ENCODE measurements at regions not wholly inside any gene's neighbourhood (a gene's known extent, or its start where the extent isn't known, plus 50 kb on each side); places are given as distances from the start of the nearest gene placed in this dataset.

- no peaks in the 10 kb centered on the region for H3K27me3 ChIP-seq (replicated peaks in 1 of 4; ENCODE audit: control extremely low read depth in 1 of 4, control insufficient read depth in 3 of 4, insufficient read depth in 4 of 4, low read length in 3 of 4)
- intact Hi-C loops (cut with micrococcal nuclease): no loop called here
- no peak overlapping the region for H3K27ac ChIP-seq (ENCODE audit: low read length in 2 of 2)
- no peak overlapping the region for H3K4me3 Mint-ChIP-seq
- POLR2A ChIA-PET: no interaction called here
- DNase-seq (no peak), ATAC-seq (ENCODE audit: low read depth) (no peak)
- no peaks in the 10 kb centered on the region for H3K36me3 ChIP-seq (replicated peaks in 1 of 2; ENCODE audit: control extremely low read depth in 1 of 2, control insufficient read depth in 1 of 2, extremely low read depth in 1 of 2, insufficient read depth in 2 of 2, low read length in 1 of 2)
- no peak overlapping the region for H3K4me3 ChIP-seq (ENCODE audit: control extremely low read depth in 1 of 5, extremely low read depth in 1 of 5, insufficient read depth in 1 of 5, low read depth in 2 of 5, low read length in 4 of 5)
- peaks cover 22% of the 10 kb centered on the region for H3K4me1 Mint-ChIP-seq
- no peaks in the 10 kb centered on the region for H3K79me2 ChIP-seq (ENCODE audit: control insufficient read depth, insufficient read depth, low read length)
- H3K4me2 ChIP-seq (replicated peaks; ENCODE audit: low read depth, low read length, poor library complexity, severe bottlenecking): no peak overlapping the region
- WGBS (ENCODE audit: insufficient coverage): 61% methylated on average over 2 of the region's 2 CpGs
- no peaks in the 10 kb centered on the region for H3K27me3 Mint-ChIP-seq
- CTCF ChIA-PET: no interaction called here
- H3K9me3 ChIP-seq (ENCODE audit: control extremely low read depth in 1 of 3, control insufficient read depth in 2 of 3, insufficient read depth in 1 of 3, low read length in 2 of 3): no peaks in the 10 kb centered on the region
- no peaks in the 10 kb centered on the region for H4K20me1 ChIP-seq (ENCODE audit: control insufficient read depth, insufficient read depth, low read length, poor library complexity, severe bottlenecking)
- H3K9me3 Mint-ChIP-seq (ENCODE audit: insufficient read depth): no peaks in the 10 kb centered on the region
- TF ChIP-seq EZH2 (IDR thresholded peaks at IDR 0.05; ENCODE audit: borderline replicate concordance, insufficient read depth, low read depth, low read length, poor library complexity, severe bottlenecking) (no peak), CTCF (IDR thresholded peaks at IDR 0.05) (no peak)
- H3K9ac ChIP-seq (ENCODE audit: low read length): no peak overlapping the region
- peak overlapping the region; percentile 34 for H2AFZ ChIP-seq (ENCODE audit: insufficient read depth, low read depth, low read length, poor library complexity, severe bottlenecking)
- H3K4me1 ChIP-seq (ENCODE audit: control insufficient read depth in 2 of 2, insufficient read depth in 2 of 2, low read length in 2 of 2): peaks cover 6 to 11% of the 10 kb centered on the region in 2 donors
- H3K27ac Mint-ChIP-seq: no peak overlapping the region
These were observed 502.2 kb upstream of the ZEB2 start for GRCh38 chr2:145021962-145022665.

- H3K4me3 Mint-ChIP-seq: no peak overlapping the region
- H3K4me1 Mint-ChIP-seq: peaks cover 22% of the 10 kb centered on the region
- ChIA-PET POLR2A (no interaction called here), CTCF (no interaction called here)
- Histone ChIP-seq H3K4me2 (replicated peaks; ENCODE audit: low read depth, low read length, poor library complexity, severe bottlenecking) (no peak overlapping the region), H3K4me3 (ENCODE audit: control extremely low read depth in 1 of 5, extremely low read depth in 1 of 5, insufficient read depth in 1 of 5, low read depth in 2 of 5, low read length in 4 of 5) (no peak overlapping the region), H3K79me2 (ENCODE audit: control insufficient read depth, insufficient read depth, low read length) (no peaks in the 10 kb centered on the region), H3K27me3 (replicated peaks in 1 of 4; ENCODE audit: control extremely low read depth in 1 of 4, control insufficient read depth in 3 of 4, insufficient read depth in 4 of 4, low read length in 3 of 4) (no peaks in the 10 kb centered on the region), H3K4me1 (ENCODE audit: control insufficient read depth in 2 of 2, insufficient read depth in 2 of 2, low read length in 2 of 2) (peaks cover 6 to 11% of the 10 kb centered on the region in 2 donors), H2AFZ (ENCODE audit: insufficient read depth, low read depth, low read length, poor library complexity, severe bottlenecking) (no peak overlapping the region), H3K9ac (ENCODE audit: low read length) (no peak overlapping the region), H3K9me3 (ENCODE audit: control extremely low read depth in 1 of 3, control insufficient read depth in 2 of 3, insufficient read depth in 1 of 3, low read length in 2 of 3) (no peaks in the 10 kb centered on the region), H3K36me3 (replicated peaks in 1 of 2; ENCODE audit: control extremely low read depth in 1 of 2, control insufficient read depth in 1 of 2, extremely low read depth in 1 of 2, insufficient read depth in 2 of 2, low read length in 1 of 2) (no peaks in the 10 kb centered on the region), H4K20me1 (ENCODE audit: control insufficient read depth, insufficient read depth, low read length, poor library complexity, severe bottlenecking) (no peaks in the 10 kb centered on the region), H3K27ac (ENCODE audit: low read length in 2 of 2) (no peak overlapping the region)
- no peaks in the 10 kb centered on the region for H3K27me3 Mint-ChIP-seq
- ATAC-seq (ENCODE audit: low read depth) (no peak), DNase-seq (no peak)
- intact Hi-C loops (cut with micrococcal nuclease): no loop called here
- TF ChIP-seq CTCF (IDR thresholded peaks at IDR 0.05) (no peak), EZH2 (IDR thresholded peaks at IDR 0.05; ENCODE audit: borderline replicate concordance, insufficient read depth, low read depth, low read length, poor library complexity, severe bottlenecking) (no peak)
- no peak overlapping the region for H3K27ac Mint-ChIP-seq
- no peaks in the 10 kb centered on the region for H3K9me3 Mint-ChIP-seq (ENCODE audit: insufficient read depth)
- no CpG with 5 or more reads among the region's 3 CpGs for WGBS (ENCODE audit: insufficient coverage)
These were observed 500.8 kb upstream of the ZEB2 start for GRCh38 chr2:145020694-145021093.
